GM23248 (cell line): ENCODE measurements at regions not wholly inside any gene's neighbourhood (a gene's known extent, or its start where the extent isn't known, plus 50 kb on each side); places are given as distances from the start of the nearest gene placed in this dataset.

Experiments used
- EZH2 ChIP-seq: fragments of 200-600 bp; sonication (generic); IDR thresholded peaks from 2 replicates; pipeline ENCODE4 v1.6.1; 2018; ENCODE audit warnings: antibody characterized with exemption, mild to moderate bottlenecking; ENCODE audit not compliant: insufficient read depth, poor library complexity, severe bottlenecking
- EZH2phosphoT487 ChIP-seq: fragments of 200-600 bp; sonication (generic); IDR thresholded peaks from 2 replicates; pipeline ENCODE4 v1.6.1; 2018; ENCODE audit warnings: antibody characterized with exemption, moderate library complexity, mild to moderate bottlenecking, low read depth; ENCODE audit not compliant: insufficient read depth

DNA sequence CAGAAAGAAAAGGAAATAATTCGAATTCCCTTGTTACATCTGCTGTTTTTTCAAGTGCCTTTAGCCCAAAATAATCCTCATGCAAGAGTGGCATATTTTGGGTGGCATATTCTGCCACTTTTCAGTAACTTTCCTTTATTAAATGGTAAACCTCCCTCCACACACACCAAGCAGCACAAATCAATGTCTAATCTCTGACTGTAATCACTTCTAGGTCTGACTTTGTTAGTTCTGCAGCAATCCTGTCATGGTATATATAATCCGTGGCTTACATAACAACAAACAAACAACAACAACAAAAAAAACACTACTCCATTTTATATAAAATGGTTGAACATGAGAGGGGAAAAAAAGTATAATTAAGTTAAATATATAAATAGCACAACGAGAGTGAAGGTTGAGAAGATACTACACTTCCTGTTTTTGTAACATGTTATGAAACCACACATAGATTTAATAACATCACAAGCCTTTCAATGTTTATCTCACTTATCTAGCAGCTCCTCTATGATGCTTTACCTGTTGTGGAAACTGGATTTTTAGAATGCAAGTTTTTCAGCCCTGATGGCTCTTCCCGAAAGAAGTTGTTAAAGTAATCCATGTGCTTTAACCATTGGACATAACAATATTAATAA, 715.4 kb downstream of the GRXCR1 start:
- TF ChIP-seq EZH2phosphoT487 (no peak), EZH2 (no peak)
